T-helper 2 cell treated with Interferon-gamma antibody and Interleukin-4, amounts not matched to agents 100 ng/mL and 5 ng/mL, for 36 hours (primary cell): ENCODE measurements at regions not wholly inside any gene's neighbourhood (a gene's known extent, or its start where the extent isn't known, plus 50 kb on each side); places are given as distances from the start of the nearest gene placed in this dataset.

Experiments used
- intact Hi-C: fragments of 100-400 bp; cut with micrococcal nuclease; formaldehyde crosslinking; loops from one replicate; pipeline ENCODE4 v1.15.1; 2023

DNA sequence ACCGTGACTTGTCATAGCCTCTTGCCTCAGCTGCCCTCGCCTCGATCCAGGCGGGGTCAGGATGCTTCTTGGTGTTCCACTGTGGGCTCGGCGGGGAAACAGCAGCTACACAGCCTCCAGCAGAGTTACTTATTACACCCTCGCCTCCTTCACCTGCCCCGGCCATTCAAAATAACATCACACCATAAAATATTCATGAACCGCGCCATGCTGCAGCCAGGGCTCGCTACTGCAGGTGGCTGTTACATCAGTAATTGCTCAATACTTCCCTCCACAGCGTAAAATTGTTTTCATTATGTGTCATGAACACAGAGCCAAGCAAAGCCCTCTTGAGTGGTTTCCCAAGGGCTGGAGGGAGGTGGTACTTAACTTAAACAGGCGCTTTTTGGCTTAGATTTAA, 241.5 kb upstream of the SP8 start:
- intact Hi-C loops: no loop called here

DNA sequence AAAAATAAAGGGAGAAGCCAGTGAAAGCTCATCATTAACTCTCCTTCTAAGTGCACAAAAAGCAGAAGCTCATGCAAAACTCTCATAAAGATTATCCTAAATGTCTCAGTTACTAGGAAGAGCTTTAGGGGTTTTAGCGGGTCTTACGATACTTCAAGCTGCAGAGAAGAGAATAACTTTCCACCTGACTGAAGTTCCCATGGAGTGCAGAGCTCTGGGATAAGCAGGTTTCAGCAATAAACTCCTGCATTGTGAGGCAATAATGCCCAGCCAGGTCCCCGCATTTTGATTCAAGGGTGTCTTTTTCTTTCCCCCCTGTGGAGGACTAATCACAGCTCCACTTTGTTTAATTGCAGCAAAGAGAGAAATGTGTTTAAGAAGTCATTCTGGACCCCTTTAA, 241.9 kb upstream of the SP8 start:
- intact Hi-C loops: no loop called here

DNA sequence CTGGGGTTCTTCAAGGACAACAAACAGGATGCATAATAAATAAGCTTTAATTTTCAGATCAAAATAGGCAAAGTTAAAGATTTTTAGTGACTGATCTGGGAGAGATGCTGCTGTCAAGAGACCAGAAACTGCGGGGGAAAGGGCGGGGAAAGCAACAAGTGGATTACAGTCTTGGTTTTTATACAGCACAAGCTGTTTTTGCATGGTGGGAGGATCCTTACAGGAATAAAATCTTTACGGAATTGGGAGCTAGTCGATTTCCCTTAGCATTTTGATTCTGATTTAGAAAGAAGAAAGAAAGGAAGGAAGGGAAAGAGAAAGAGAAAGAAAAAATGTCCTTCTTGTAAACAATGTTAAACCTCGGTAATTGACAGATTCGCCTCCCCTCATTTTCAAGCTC, 242.3 kb upstream of the SP8 start:
- intact Hi-C loops: no loop called here

DNA sequence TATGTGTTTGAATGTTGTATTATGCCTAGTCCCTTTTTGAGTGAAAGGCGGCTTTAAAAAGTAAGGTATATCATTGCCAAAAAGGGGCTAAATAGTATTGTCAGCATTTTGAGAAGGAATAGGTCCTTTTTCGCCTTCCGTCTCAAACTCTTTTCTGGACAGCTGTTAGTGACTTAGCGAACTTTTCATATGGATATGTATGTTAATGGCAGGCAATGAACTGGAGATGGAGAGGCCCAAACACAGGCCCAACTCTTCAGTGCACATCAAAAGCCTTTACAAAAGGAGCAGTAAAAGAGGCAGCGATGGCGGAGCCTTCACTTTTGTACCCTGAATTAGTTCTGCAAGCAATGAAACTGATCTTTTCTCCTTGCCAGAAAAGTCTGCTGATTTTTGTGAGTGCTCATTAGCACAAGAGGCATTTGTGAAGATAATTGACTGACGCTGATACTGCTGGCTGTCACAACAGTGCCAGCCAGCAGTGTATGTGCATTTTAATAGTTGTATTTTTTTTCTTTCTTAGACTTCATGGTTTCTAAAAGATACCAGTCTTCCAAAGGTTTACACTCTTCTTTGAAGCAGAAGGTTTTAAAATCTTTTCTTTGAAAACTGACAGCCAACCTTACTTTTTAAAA, 243.7 kb upstream of the SP8 start:
- intact Hi-C loops: no loop called here

DNA sequence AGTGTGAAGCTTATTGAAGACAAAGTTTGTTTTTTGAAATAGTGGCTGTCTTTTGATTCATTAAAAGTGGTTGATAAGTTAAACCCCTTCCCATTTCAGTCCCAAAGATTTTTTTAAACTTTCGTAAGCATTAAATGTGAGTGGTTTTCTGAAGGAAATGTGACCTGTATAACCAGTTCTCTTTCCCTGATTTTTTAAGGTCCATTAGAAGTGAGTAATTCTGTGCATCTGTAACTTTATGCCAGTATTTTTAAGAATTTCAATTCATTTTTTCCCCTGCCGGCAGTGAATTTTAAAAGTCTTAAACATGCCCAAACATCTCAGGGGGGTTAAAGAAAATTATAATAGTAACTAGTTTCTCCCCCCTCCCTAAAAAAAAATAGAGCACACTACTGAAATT, 254.6 kb upstream of the SP8 start:
- intact Hi-C loops: no loop called here

DNA sequence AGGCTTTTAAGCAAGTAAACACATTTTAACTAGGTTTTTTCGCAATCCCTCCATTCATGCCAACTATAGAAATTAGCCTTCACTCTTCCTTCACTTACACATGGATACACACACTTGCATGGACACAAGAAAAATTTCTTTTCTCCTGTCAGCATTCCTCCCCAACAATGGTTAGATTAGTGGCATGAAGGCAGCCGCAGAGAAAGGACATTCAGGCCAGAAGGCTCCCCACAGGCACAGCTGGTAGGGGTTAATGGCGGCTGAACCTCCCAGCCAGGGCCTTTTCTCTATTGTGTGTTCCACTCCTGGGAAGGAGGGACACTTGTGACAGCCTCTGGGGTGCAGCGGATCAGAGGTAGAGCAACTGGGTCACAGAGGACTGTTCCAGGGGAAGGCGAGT, 255.0 kb upstream of the SP8 start:
- intact Hi-C loops: no loop called here

DNA sequence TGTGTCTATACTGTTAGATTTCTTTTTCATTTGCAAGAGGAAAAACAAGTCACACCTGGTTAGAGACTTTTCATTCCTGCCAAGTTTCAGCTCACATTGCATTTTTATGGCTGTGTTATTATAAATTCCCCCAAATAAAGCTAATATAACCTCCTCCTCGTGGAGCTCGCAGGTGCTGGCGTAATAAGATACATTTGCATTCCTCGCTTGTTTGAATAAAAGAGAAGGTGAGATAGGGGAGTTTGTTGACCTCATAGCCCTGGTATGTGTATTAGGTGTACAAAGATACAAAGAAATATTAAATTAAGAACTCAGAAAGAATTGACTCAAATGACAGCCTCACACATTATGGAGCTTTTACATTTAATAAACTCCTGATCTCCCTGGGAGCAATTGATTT, 257.7 kb upstream of the SP8 start:
- intact Hi-C loops: no loop called here

DNA sequence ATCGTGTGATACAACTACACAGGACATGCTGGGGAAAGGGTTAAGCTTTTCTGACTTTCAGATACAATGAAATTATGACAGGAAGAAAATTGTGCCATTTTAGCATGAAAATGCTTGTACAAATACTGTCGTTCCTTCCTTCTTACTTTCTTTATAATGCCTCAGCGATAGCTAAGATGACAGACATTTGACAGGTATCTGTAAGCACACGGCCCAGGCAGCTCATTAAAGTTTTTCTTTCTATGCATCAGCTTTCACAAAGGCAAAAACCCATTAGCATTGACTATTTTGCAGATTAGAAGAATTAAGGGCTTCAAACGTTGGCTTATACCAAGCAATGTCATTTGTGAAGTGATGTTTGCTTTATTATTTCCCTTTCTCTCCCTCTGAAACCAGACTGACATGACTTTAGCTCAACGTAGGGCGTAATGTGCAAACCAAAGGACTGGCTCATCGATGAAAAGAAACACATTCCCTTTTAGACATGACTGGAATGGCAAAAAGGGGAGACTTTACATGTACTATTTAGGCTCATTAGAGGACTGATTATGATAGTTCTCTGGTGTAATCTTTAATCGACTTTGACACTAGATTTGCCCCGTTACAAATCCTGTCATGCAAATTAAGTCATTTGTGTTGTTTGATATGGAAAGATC, 258.4 kb upstream of the SP8 start:
- intact Hi-C loops: no loop called here

DNA sequence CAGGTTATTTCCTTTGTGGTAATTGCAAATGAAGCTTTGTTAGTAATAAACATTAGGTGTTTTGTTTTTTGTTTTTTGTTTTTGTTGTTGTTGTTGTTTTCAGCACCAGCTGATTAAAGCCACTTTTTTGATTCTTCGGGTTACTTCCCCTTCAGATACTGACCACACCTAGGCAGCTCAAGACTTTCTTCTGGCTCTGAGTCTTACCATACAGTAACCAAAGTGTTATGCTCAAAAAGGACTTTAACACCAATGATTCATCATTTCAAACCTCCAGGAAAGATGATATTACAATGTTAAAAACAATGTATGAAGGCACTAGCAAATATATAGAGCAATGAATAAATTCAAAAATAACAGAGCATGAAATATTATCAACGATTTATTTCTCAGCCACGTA, 265.2 kb upstream of the SP8 start:
- intact Hi-C loops: no loop called here

DNA sequence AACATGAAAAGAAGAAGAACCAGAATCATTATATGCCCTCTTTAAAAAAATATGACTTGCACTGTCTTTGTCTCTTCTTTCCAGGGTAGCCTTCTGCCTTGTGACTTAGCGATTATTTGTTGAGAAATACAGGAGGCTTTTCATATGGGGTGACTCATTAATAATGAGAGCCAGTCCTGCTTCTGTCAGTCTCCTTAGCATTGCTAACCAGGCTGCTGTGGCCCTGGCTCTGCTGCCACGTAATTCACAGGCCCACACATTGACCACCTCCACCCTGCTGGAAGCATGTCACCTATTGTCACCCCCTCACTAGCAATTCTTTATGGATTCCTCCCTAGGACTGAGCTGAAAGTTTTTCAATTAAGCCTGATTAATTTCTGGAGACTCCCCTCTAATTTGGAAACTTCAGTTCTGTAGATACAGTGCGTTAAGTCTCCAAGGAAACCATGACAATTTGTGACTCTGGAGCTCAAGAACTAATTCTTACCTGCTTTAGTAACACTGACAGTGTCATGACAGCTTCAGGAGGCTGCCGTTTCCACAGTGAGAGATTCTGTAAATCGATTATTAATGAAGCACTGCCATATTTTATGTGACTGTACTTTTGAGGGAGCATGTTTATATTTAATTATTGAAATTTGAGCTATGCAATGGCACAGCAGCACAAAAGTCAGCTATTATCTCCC, 267.9 kb upstream of the SP8 start:
- intact Hi-C loops: no loop called here

DNA sequence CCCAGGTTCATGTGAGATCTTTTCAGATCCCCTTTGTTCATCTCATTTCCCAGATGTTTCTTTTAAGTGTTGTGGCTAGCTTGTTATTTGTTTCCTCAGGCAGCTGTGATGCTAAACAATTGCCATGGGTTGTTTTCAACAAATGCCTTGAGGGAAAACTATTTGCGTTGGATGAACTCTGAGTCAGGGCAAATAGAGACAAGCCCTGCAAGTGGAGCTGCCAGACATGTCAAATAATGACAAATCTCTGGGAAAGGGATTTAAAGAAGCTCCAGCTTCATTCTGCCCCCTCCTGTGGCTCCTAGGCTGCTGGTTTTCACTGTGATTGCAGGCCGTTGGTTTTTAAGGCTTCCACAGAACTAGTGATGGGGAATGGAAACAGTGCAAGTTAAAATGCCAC, 272.4 kb upstream of the SP8 start:
- intact Hi-C loops: no loop called here

DNA sequence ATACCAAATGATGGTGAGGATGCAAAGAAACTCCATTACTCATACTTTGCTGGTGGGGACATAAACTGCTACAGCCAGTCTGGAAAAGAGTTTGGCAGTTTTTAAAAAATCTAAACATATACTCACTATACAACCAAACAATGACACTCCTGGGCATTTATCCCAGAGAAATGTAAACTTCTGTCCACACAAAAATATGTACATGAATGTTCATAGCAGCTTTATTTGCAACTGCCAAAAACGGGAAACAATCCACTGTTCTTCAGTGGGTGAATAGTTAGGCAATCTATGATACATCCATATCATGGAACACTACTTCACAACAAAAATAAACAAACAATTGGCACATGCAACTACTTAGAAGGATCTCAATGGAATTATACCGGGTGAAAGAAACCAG, 276.4 kb upstream of the SP8 start:
- intact Hi-C loops: no loop called here

DNA sequence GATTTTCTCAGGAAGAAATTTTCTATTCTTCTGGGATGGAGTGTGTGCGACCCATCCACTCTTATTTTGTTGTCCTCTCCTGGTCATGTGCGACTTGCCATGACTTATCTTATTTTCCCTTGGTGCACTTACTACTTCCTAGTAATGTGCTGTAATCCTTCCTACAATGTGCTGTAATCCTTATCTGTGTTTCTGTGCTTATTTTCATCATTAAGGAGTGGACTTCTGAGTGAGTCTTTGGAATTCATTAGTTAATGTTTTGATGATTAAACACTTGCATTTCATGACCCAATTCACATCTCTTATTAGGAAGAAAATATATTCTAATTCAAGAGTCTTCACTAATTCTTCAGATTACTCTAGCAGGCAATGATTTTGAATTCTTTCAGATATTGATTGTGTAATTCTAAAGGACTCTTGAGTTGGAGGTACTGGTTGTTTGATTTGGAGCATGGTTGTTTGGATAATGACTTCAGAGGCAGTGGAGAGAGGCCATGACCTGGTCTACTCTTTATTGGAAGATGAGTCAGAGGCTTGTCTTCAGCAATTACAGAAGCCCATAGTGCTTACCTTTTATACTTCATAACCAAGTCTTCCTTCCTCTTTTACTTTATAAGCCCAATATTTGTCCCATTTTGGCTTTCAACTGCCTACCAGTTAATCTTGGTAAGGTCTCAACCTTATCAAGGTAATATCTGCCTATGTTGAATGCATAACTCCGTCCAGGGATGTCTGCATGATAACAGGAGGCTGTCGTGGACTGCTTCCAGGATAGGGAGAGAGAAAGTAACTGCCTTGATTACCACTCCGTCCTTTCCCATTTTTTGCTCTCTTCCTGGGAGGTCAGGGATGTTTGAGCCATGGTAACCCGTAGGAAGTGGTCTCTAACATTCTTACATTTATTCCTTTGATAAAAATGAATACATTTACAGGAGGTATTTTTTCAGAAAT, 278.3 kb upstream of the SP8 start:
- intact Hi-C loops: no loop called here

DNA sequence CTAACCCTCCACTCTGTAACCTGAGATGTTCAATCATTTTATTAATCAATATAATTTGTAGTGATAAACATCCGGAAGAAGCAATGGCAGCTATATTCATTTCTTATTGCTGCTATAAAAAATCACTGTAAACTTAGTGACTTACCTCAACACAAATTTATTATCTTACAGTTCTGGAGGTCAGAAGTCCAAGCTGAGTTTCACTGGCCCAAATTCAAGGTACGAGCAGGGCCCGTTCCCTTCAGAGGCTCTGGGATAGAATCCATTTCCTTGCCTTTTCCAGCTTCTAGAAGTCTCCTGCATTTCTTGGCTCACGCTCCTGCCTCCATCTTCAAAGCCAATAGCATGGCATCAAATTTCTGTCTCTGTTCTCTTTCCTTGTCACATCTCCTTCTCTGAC, 279.5 kb upstream of the SP8 start:
- intact Hi-C loops: no loop called here

DNA sequence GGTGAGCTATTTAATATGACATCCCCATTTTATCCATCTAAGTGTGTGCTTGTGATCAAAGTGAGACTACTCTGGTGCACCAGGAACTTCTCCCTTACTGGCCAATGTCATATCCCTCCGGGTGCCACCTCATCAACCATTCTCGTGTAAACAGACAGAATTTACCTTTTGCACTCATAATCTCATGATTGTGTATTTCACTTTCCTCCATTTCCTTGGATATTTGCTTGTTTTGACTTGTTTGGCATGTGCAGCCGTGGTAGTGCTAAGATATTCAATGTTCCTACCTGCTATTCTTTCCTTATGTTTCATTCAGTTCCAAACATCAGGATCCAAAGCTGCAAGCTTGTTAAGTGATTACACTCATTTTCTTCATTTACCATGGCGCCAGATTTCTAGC, 280.5 kb upstream of the SP8 start:
- intact Hi-C loops: no loop called here

DNA sequence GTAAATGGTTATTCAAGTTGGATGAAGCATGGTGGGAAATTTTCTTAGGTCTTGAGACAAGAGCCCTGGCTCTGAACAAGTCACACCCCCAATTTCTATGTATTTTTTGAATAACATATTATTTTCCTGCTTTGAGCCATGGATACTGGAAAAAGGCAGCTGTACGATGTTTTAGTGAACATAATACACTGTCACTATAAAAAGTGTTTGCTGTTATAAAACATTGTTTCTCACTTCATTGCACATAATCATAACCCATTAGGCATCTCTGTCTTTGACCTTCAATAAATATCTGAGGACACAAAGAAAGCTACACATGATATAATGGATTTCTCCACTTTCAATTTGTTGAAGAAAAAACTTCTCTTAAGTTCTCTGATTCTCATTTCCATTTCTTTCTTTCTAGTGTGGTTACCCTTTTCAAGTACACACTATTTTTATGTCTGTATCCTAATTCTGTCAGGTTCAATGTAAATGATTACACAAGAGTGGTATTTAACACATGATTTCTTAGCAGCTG, 283.9 kb upstream of the SP8 start:
- intact Hi-C loops: no loop called here

DNA sequence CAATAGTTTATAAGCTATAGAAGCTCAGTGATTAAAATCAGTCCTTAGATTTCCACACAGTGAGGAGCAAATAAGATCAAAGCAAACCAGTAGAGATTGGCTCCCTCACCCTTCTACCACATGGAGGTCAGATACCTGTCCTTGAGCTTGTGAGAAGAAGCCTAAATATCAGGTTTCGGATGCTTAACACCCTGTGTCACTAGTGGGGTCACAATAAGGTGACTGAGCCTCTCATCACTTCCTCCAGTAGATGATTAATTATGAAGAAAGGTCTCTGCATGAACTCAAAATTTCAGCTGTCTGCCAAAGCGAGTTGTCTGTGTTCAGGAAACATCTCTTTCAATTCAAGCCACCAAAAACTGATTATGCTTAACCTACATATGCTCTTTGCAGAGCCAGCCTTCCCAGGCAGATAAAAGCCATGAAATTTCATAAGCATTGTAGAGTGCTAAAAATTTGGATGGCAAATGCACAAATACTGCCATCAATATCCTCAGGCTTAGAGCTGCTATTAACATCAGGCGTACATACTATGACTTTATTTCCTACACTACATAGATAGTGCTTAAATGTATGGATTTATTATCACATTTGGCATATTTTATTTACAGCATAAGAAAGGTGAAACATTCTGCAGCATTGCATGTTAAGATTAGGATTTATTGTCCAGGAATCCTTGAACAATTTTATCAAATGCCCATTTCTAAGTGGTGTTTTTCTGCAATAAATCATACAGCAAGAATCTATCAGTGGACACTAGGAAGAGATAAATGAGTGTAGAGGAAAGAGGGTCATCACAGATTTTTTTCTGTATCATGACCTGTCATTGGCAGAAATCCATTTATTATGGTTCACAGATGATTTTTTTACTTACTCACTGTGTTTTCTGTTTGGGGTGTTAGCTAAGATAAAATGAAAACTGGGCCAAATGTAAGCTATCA, 285.1 kb upstream of the SP8 start:
- intact Hi-C loops: no loop called here

DNA sequence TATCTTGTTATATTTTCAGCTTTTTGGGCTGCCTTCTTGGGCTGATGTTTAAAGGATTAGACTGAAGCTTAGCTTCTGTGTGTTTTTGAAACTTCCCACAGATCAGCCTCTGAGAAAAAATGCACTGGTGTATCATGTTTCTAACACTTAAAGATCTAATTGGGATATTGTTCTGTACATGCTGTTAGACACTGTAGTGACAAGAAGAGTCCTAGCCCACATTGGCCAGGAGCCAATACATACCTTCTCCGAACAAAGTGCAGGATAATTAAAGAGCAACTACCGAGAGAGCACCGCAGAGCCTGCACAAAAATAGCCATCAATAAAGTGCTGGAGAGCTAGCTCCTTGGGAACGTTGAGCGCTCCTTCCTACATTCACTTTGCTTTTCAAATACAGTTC, 289.4 kb upstream of the SP8 start:
- intact Hi-C loops: no loop called here

DNA sequence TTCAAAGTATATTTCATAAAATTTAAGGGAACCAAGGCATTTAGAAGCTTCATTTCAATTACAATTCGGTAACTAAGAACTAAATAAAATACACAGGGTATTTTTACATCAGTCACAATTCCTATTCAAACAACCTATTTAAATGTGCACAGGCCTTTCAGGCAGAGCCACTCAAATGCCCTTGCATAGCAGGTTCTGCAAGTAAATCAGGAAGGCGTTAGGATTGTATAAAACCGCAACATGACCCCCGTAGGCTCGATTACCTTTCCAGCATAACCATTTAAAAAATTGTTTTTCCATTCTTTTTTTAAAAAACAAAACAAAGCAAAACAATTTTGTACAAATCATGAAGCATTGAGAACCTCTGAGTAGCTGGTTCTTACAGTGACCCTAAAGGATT, 289.9 kb upstream of the SP8 start:
- intact Hi-C loops: no loop called here

DNA sequence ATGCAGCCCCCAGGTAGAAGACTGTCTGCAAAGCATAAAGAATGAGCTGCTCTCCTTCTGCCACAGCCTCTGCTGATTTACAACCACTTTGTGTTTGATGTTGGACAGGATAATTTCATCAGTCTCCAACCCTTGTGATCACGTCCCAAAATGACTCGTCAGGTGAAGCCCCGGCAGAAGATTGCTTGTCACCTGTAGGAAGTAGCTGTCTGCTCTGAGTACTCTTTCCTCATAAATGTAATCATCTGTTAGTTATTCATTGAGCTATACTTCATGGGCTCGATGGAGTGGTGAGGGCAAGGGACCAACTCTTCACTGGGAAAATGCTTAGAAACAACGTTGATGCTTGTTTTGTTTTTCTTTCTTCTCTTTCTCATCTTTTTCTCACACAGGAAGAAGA, 290.9 kb upstream of the SP8 start:
- intact Hi-C loops: no loop called here

DNA sequence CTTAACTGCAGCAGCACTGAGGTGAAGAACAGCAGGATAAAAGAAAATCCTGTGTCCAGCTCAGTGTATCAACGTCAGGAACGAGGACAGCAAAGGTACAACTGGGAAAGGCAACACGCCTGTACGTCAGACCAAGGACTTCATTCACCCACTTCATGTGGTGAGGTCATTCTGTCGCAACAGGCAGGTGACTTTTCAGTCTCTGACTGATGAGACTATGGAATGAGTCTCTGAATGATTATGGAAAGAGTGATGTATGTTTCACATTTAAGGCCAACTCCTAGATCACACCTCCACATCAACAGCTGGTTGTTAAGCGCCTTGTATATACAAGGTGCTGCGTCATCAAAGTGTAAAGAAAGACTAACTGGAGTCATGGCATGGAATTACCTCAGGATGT, 297.6 kb upstream of the SP8 start:
- intact Hi-C loops: no loop called here
